Ovary (tissue), 7 donors: ENCODE measurements at regions not wholly inside any gene's neighbourhood (a gene's known extent, or its start where the extent isn't known, plus 50 kb on each side); places are given as distances from the start of the nearest gene placed in this dataset.

Experiments used
- DNase-seq, 5 donors: peaks; one replicate each; pipeline ENCODE4 v3.0.0-alpha.2; 2019 to 2020
- H3K27ac ChIP-seq, 2 donors: fragments of 200-600 bp; one replicate each; pipeline versions ENCODE4 v1.5.1 to v1.8.0; 2019 to 2022
- H3K27me3 ChIP-seq: fragments of 200-600 bp; one replicate; pipeline ENCODE4 v1.8.0; 2022
- H3K36me3 ChIP-seq: fragments of 200-600 bp; sonication (generic); one replicate; pipeline ENCODE4 v1.5.1; 2019
- H3K4me1 ChIP-seq: one replicate; pipeline ENCODE4 v1.8.1; 2013; ENCODE audit warnings: mild to moderate bottlenecking, moderate library complexity; ENCODE audit not compliant: insufficient read depth
- H3K4me3 ChIP-seq: fragments of 200-600 bp; sonication (generic); one replicate; pipeline ENCODE4 v1.5.1; 2017
- H3K9me3 ChIP-seq, 2 donors: fragments of 200-600 bp in 1 of 2; sonication (generic) in 1 of 2; one replicate each; pipeline versions ENCODE4 v1.5.1 to v1.8.1; 2013 to 2019; ENCODE audit warnings: mild to moderate bottlenecking in 1 of 2, moderate library complexity in 1 of 2
- CTCF ChIP-seq, 3 donors: fragments of 450-650 bp in 2 of 3; fragments of 200-600 bp in 1 of 3; IDR thresholded peaks; one replicate each; pipeline versions ENCODE4 v1.5.1 to v1.8.0; 2016 to 2022; ENCODE audit warnings: antibody characterized with exemption in 3 of 3, mild to moderate bottlenecking in 1 of 3
- EP300 ChIP-seq: sonication (generic); formaldehyde crosslinking; IDR thresholded peaks from one replicate; pipeline ENCODE4 v1.6.1; 2017; ENCODE audit warnings: antibody characterized with exemption
- POLR2A ChIP-seq: fragments of 450-650 bp; IDR thresholded peaks from one replicate; pipeline ENCODE4 v1.6.1; 2017; ENCODE audit warnings: antibody characterized with exemption, mild to moderate bottlenecking, moderate library complexity
- WGBS, 3 donors: extraction: QIAGEN DNeasy Blood & Tissue Kit in 1 of 3; methylation state at CpG; one replicate each; pipeline versions ENCODE4 v1.1.5 to v1.1.7; 2013 to 2017; 5-methylcytosine and 5-hydroxymethylcytosine counted together
- intact Hi-C, 4 donors: fragments of 100-400 bp; cut with DNase I; formaldehyde crosslinking; loops; one replicate each; pipeline versions ENCODE4 v1.11.0 to v1.15.1; 2022 to 2023
- donor health status: DM: no; HTN: no; CAD: no; lungs with moderate emphysema.
- donor health status: DM: no; HTN: no; CAD: no.
- donor health status: Bipolar disorder and iron deficiency.
- donor health status: DM: no; HTN: no; CAD: no.
- donor health status: DM: yes; HTN: yes; CAD: no.

GRCh38 chr7:149642589-149642988 lies 130.8 kb downstream of the ZNF467 start:
- intact Hi-C loops, result no loop called here
- no peak for DNase-seq
- no peak overlapping the region for H3K4me3 ChIP-seq
- no peaks in the 10 kb centered on the region for H3K4me1 ChIP-seq
- 59 to 68% (median 65%) methylated on average over 5 of the region's 5 CpGs for WGBS, 3 donors
- no peaks in the 10 kb centered on the region for H3K27me3 ChIP-seq
- H3K36me3 ChIP-seq, result no peaks in the 10 kb centered on the region
- TF ChIP-seq CTCF (IDR thresholded peaks at IDR 0.05) (no peak), POLR2A (no peak), EP300 (no peak)
- H3K9me3 ChIP-seq, result no peaks in the 10 kb centered on the region
- H3K27ac ChIP-seq, result no peak overlapping the region

- Histone ChIP-seq H3K9me3 (no peaks in the 10 kb centered on the region), H3K27ac (no peak overlapping the region), H3K27me3 (no peaks in the 10 kb centered on the region), H3K4me1 (no peaks in the 10 kb centered on the region), H3K36me3 (no peaks in the 10 kb centered on the region), H3K4me3 (no peak overlapping the region)
- no peak for DNase-seq
- no peak for TF ChIP-seq EP300
- TF ChIP-seq CTCF (IDR thresholded peaks at IDR 0.05), result no peak
- TF ChIP-seq POLR2A, result no peak
- 85 to 91% (median 88%) methylated on average over 5 of the region's 5 CpGs for WGBS, 3 donors
- intact Hi-C loops, result no loop called here
These were observed 134.6 kb downstream of the ZNF467 start for GRCh38 chr7:149638566-149639320.

- H3K9me3 ChIP-seq, result no peaks in the 10 kb centered on the region
- intact Hi-C loops, result no loop called here
These were observed 135.3 kb downstream of the ZNF467 start for GRCh38 chr7:149637911-149638565.

More at GRCh38 chr7:149637911-149638565, 135.3 kb downstream of the ZNF467 start:
- no peak overlapping the region for H3K4me3 ChIP-seq
- H3K27me3 ChIP-seq, result no peaks in the 10 kb centered on the region
- no peak overlapping the region for H3K27ac ChIP-seq
- H3K36me3 ChIP-seq, result no peaks in the 10 kb centered on the region
- WGBS, 3 donors, result 78 to 80% (median 80%) methylated on average over 9 of the region's 9 CpGs
- no peak for DNase-seq
- H3K4me1 ChIP-seq, result no peaks in the 10 kb centered on the region
- TF ChIP-seq POLR2A (no peak), CTCF (IDR thresholded peaks at IDR 0.05) (no peak), EP300 (no peak)
